ENCODE measurements at regions not wholly inside any gene's neighbourhood (a gene's known extent, or its start where the extent isn't known, plus 50 kb on each side); places are given as distances from the start of the nearest gene placed in this dataset.
"Not testable (repeated sequence)": the region's sequence is repeated elsewhere in the genome, so short reads cannot be mapped to it uniquely, and the experiment has no call there.

GRCh38 chr16:56011808-56012481 lies 136.8 kb upstream of the CES5A start:
- DNase-seq = no peak

GRCh38 chr16:56005958-56006357 lies 130.8 kb upstream of the CES5A start:
- no peak for DNase-seq

- DNase-seq = no peak
These were observed 124.5 kb upstream of the CES5A start for GRCh38 chr16:55999683-56000082.

- no peak for DNase-seq
These were observed 117.9 kb upstream of the CES5A start for GRCh38 chr16:55993088-55993487.

GRCh38 chr16:55992551-55992950 lies 117.4 kb upstream of the CES5A start:
- no peak for DNase-seq

- no peak for DNase-seq
These were observed 116.7 kb upstream of the CES5A start for GRCh38 chr16:55991843-55992242.

GRCh38 chr16:55989569-55989907 lies 114.4 kb upstream of the CES5A start:
- DNase-seq = no peak

- not testable (repeated sequence) for DNase-seq
These were observed 113.8 kb upstream of the CES5A start for GRCh38 chr16:55988850-55989568.

- DNase-seq = no peak
These were observed 112.8 kb upstream of the CES5A start for GRCh38 chr16:55988013-55988412.

- DNase-seq = no peak
These were observed 107.4 kb upstream of the CES5A start for GRCh38 chr16:55982597-55982996.

- no peak for DNase-seq
These were observed 106.4 kb upstream of the CES5A start for GRCh38 chr16:55981557-55981956.

- DNase-seq = peak in 1 of 2 donors; percentile 12
These were observed 101.6 kb upstream of the CES5A start for GRCh38 chr16:55976815-55977214.

GRCh38 chr16:55971447-55971846 lies 96.3 kb upstream of the CES5A start:
- no peak for DNase-seq

- DNase-seq = no peak
These were observed 93.0 kb upstream of the CES5A start for GRCh38 chr16:55968221-55968620.

GRCh38 chr16:55964923-55965475 lies 89.8 kb upstream of the CES5A start:
- DNase-seq = no peak

- DNase-seq = no peak
These were observed 80.7 kb upstream of the CES5A start for GRCh38 chr16:55955845-55956244.

GRCh38 chr16:55955424-55955823 lies 80.3 kb upstream of the CES5A start:
- no peak for DNase-seq

GRCh38 chr16:55954906-55955305 lies 79.7 kb upstream of the CES5A start:
- no peak for DNase-seq

GRCh38 chr16:55949518-55949917 lies 74.3 kb upstream of the CES5A start:
- no peak for DNase-seq

- no peak for DNase-seq
These were observed 73.1 kb upstream of the CES5A start for GRCh38 chr16:55948230-55948629.

GRCh38 chr16:55947366-55947765 lies 72.2 kb upstream of the CES5A start:
- no peak for DNase-seq

- DNase-seq = peak; percentile 19 to 77
These were observed 69.2 kb upstream of the CES5A start for GRCh38 chr16:55944377-55944802.

GRCh38 chr16:55943267-55943666 lies 68.1 kb upstream of the CES5A start:
- DNase-seq = no peak

GRCh38 chr16:55942821-55943220 lies 67.6 kb upstream of the CES5A start:
- DNase-seq = no peak

Measured in inflammatory macrophage treated with lipopolysaccharide for 1 hour (primary cell).